Gastroesophageal sphincter (tissue), 3 donors: ENCODE measurements at regions not wholly inside any gene's neighbourhood (a gene's known extent, or its start where the extent isn't known, plus 50 kb on each side); places are given as distances from the start of the nearest gene placed in this dataset.

Experiments used
- CTCF ChIP-seq, 4 experiments: fragments of 200-600 bp in 2 of 4; fragments of 450-650 bp in 2 of 4; sonication (generic) in 1 of 4; IDR thresholded peaks; one replicate each; pipeline ENCODE4 v1.5.1; 2017 to 2019; ENCODE audit warnings: antibody characterized with exemption in 4 of 4, mild to moderate bottlenecking in 2 of 4, moderate library complexity in 2 of 4
- POLR2A ChIP-seq, 2 donors: fragments of 450-650 bp; IDR thresholded peaks; one replicate each; pipeline ENCODE4 v1.6.1; 2017; ENCODE audit warnings: antibody characterized with exemption in 2 of 2, mild to moderate bottlenecking in 2 of 2, moderate library complexity in 1 of 2

GRCh38 chr15:22236469-22236868 is 156.1 kb downstream of the OR4M2 start:
- no peak for TF ChIP-seq CTCF (IDR thresholded peaks at IDR 0.05)
- no peak for TF ChIP-seq POLR2A (IDR thresholded peaks at IDR 0.05)
